ENCODE measurements at regions not wholly inside any gene's neighbourhood (a gene's known extent, or its start where the extent isn't known, plus 50 kb on each side); places are given as distances from the start of the nearest gene placed in this dataset.

- Histone ChIP-seq H3K36me3 (ENCODE audit: control insufficient read depth in 2 of 3, insufficient read depth in 3 of 3, low read length in 3 of 3) (no peaks in the 10 kb centered on the region), H3K27ac (ENCODE audit: low read depth in 2 of 2, low read length in 2 of 2) (no peak overlapping the region), H3K4me3 (ENCODE audit: low read length in 3 of 3) (no peak overlapping the region), H3K4me1 (ENCODE audit: control insufficient read depth in 2 of 3, insufficient read depth in 2 of 3, low read depth in 1 of 3, low read length in 3 of 3) (no peaks in the 10 kb centered on the region), H3K9ac (ENCODE audit: low read length in 3 of 3) (no peak overlapping the region), H3K9me3 (ENCODE audit: control insufficient read depth in 2 of 3, insufficient read depth in 1 of 3, low read length in 3 of 3) (no peaks in the 10 kb centered on the region), H3K27me3 (ENCODE audit: control insufficient read depth, insufficient read depth, low read length) (no peaks in the 10 kb centered on the region)
- intact Hi-C loops (cut with DNase I): no loop called here
- FAIRE-seq: no peak
- TF ChIP-seq CTCF (IDR thresholded peaks at IDR 0.05; ENCODE audit: borderline replicate concordance, extremely low read depth, insufficient read depth): no peak
- no peak for DNase-seq
Measured at GRCh38 chr11:115939731-115940421, 435.7 kb upstream of the CADM1 start.

GRCh38 chr11:115939104-115939730 is 435.0 kb upstream of the CADM1 start:
- intact Hi-C loops (cut with DNase I): no loop called here
- no peak for FAIRE-seq
- Histone ChIP-seq H3K9ac (ENCODE audit: low read length in 3 of 3) (no peak overlapping the region), H3K27ac (ENCODE audit: low read depth in 2 of 2, low read length in 2 of 2) (no peak overlapping the region), H3K36me3 (ENCODE audit: control insufficient read depth in 2 of 3, insufficient read depth in 3 of 3, low read length in 3 of 3) (no peaks in the 10 kb centered on the region), H3K4me3 (ENCODE audit: low read length in 3 of 3) (no peak overlapping the region), H3K27me3 (ENCODE audit: control insufficient read depth, insufficient read depth, low read length) (no peaks in the 10 kb centered on the region), H3K9me3 (ENCODE audit: control insufficient read depth in 2 of 3, insufficient read depth in 1 of 3, low read length in 3 of 3) (no peaks in the 10 kb centered on the region), H3K4me1 (ENCODE audit: control insufficient read depth in 2 of 3, insufficient read depth in 2 of 3, low read depth in 1 of 3, low read length in 3 of 3) (no peaks in the 10 kb centered on the region)
- peak in 2 of 5 donors; percentile 49 to 63 for DNase-seq
- TF ChIP-seq CTCF (IDR thresholded peaks at IDR 0.05; ENCODE audit: borderline replicate concordance, extremely low read depth, insufficient read depth): no peak

GRCh38 chr11:115933564-115933963 is 429.3 kb upstream of the CADM1 start:
- FAIRE-seq (no peak), DNase-seq (peak in 2 of 5 donors; percentile 48 to 82)
- no peak overlapping the region for H3K9ac ChIP-seq (ENCODE audit: low read length in 3 of 3)
- H3K27me3 ChIP-seq (ENCODE audit: control insufficient read depth, insufficient read depth, low read length): no peaks in the 10 kb centered on the region
- no peaks in the 10 kb centered on the region for H3K4me1 ChIP-seq (ENCODE audit: control insufficient read depth in 2 of 3, insufficient read depth in 2 of 3, low read depth in 1 of 3, low read length in 3 of 3)
- H3K4me3 ChIP-seq (ENCODE audit: low read length in 3 of 3): no peak overlapping the region
- H3K27ac ChIP-seq (ENCODE audit: low read depth in 2 of 2, low read length in 2 of 2): no peak overlapping the region
- intact Hi-C loops (cut with DNase I): no loop called here
- H3K9me3 ChIP-seq (ENCODE audit: control insufficient read depth in 2 of 3, insufficient read depth in 1 of 3, low read length in 3 of 3): no peaks in the 10 kb centered on the region
- no peak for TF ChIP-seq CTCF (IDR thresholded peaks at IDR 0.05; ENCODE audit: borderline replicate concordance, extremely low read depth, insufficient read depth)
- H3K36me3 ChIP-seq (ENCODE audit: control insufficient read depth in 2 of 3, insufficient read depth in 3 of 3, low read length in 3 of 3): no peaks in the 10 kb centered on the region
